HepG2 (cell line): ENCODE measurements at regions not wholly inside any gene's neighbourhood (a gene's known extent, or its start where the extent isn't known, plus 50 kb on each side); places are given as distances from the start of the nearest gene placed in this dataset.

ENCODE experiments used
- ATAC-seq: fragments of 200-7000 bp; cut with Tn5 transposase; 3 replicates; pipeline ENCODE4 v1.9.1; 2020; ENCODE audit warnings: mild to moderate bottlenecking, moderate library complexity
- BruUV-seq: library from RNA; stranded (reverse); fragments of 400-500 nt; replicated peaks from 2 replicates; lab custom pipeline; 2021; lab: Mats Ljungman, UMichigan
- CTCF ChIA-PET: fragments of 300-600 bp; formaldehyde crosslinking; extraction: SDS; loops from one replicate; lab custom pipeline; 2021; ENCODE audit warnings: low total read pairs, inconsistent platforms, low intra/inter-chr PET ratio; lab: Yijun Ruan, JAX
- POLR2A ChIA-PET: fragments of 350-600 bp; sonication (Branson Sonifier 250); formaldehyde crosslinking; loops from one replicate; lab custom pipeline; 2020; ENCODE audit warnings: antibody characterized with exemption, inconsistent platforms; lab: Yijun Ruan, JAX
- DNase-seq: peaks from one replicate; pipeline ENCODE4 v3.0.0-alpha.2; 2015; ENCODE audit warnings: low spot score
- FAIRE-seq: peaks from 3 replicates; lab custom pipeline; 2011; peaks lifted over from hg19 to GRCh38; lab: Jason Lieb, UNC
- H2AFZ ChIP-seq: one replicate; pipeline ENCODE4 v1.6.1; 2011; ENCODE audit warnings: low read length, inconsistent platforms
- H3K27ac ChIP-seq: fragments of 300-600 bp; 3 replicates; pipeline ENCODE4 v1.8.0; 2011; ENCODE audit warnings: mixed run types, mild to moderate bottlenecking, mixed read lengths, low read length, inconsistent platforms; ENCODE audit not compliant: insufficient read depth; ENCODE audit errors: extremely low read length
- H3K27me3 ChIP-seq, 2 experiments: fragments of 200-600 bp in 1 of 2; 2 replicates in 1 of 2; 3 replicates in 1 of 2; pipeline versions ENCODE4 v1.6.0 to v1.8.0; 2011; ENCODE audit warnings: low read length in 2 of 2, mild to moderate bottlenecking in 2 of 2, moderate library complexity in 2 of 2, inconsistent platforms in 1 of 2; ENCODE audit not compliant: insufficient read depth in 2 of 2, control insufficient read depth in 1 of 2
- H3K36me3 ChIP-seq, 2 experiments: fragments of 200-600 bp in 1 of 2; replicated peaks in 1 of 2; 2 replicates in 1 of 2; 3 replicates in 1 of 2; pipeline versions ENCODE4 v1.5.1 to v1.8.0; 2011; ENCODE audit warnings: low read length in 2 of 2, inconsistent platforms in 1 of 2; ENCODE audit not compliant: insufficient read depth in 2 of 2, control insufficient read depth in 1 of 2
- H3K4me1 ChIP-seq: 2 replicates; pipeline ENCODE4 v1.5.1; 2012; ENCODE audit warnings: low read length, inconsistent platforms; ENCODE audit not compliant: insufficient read depth
- H3K4me2 ChIP-seq: 2 replicates; pipeline ENCODE4 v1.6.0; 2011; ENCODE audit warnings: low read depth, low read length, inconsistent platforms
- H3K4me3 ChIP-seq, 3 experiments: fragments of 200-600 bp in 1 of 3; sonication (generic), shearing (Covaris generic) in 1 of 3; replicated peaks in 1 of 3; 2 replicates each; pipeline ENCODE4 v1.5.1; 2011 to 2016; ENCODE audit warnings: low read length in 3 of 3, inconsistent platforms in 2 of 3, low read depth in 2 of 3, mild to moderate bottlenecking in 2 of 3, control low read depth in 1 of 3, mixed read lengths in 1 of 3; ENCODE audit not compliant: insufficient read depth in 1 of 3
- H3K79me2 ChIP-seq: one replicate; pipeline ENCODE4 v1.6.1; 2011; ENCODE audit warnings: low read length, inconsistent platforms; ENCODE audit not compliant: insufficient read depth
- H3K9ac ChIP-seq: 2 replicates; pipeline ENCODE4 v1.6.0; 2011; ENCODE audit warnings: mild to moderate bottlenecking, low read depth, low read length, inconsistent platforms; ENCODE audit not compliant: insufficient read depth
- H3K9me3 ChIP-seq: 2 replicates; pipeline ENCODE4 v1.5.1; 2012; ENCODE audit warnings: mild to moderate bottlenecking, low read length
- H4K20me1 ChIP-seq: 2 replicates; pipeline ENCODE4 v1.6.0; 2011; ENCODE audit warnings: inconsistent platforms, mild to moderate bottlenecking, low read length, moderate library complexity; ENCODE audit not compliant: insufficient read depth
- ARNTL ChIP-seq: sonication (generic); formaldehyde crosslinking; IDR thresholded peaks from 2 replicates; pipeline ENCODE4 v1.4.0; 2020; ENCODE audit warnings: mild to moderate bottlenecking, missing genetic modification reagents
- CEBPB ChIP-seq: IDR thresholded peaks from 2 replicates; pipeline ENCODE4 v1.6.1; 2011; ENCODE audit warnings: low read depth, low read length, improper control_type of control experiment, borderline replicate concordance
- CENPX ChIP-seq: sonication (generic); formaldehyde crosslinking; IDR thresholded peaks from 2 replicates; pipeline ENCODE4 v1.9.0; 2021; ENCODE audit warnings: mild to moderate bottlenecking, missing genetic modification reagents, moderate library complexity
- KDM5B ChIP-seq: sonication (generic); formaldehyde crosslinking; IDR thresholded peaks from 2 replicates; pipeline ENCODE4 v1.4.0; 2020; ENCODE audit warnings: missing genetic modification reagents, mild to moderate bottlenecking, borderline replicate concordance
- LCORL ChIP-seq, 2 experiments: fragments of 450-650 bp in 1 of 2; sonication (generic) in 1 of 2; formaldehyde crosslinking in 1 of 2; IDR thresholded peaks; 2 replicates each; pipeline versions ENCODE4 v1.5.0 to v1.6.1; 2017 to 2020; ENCODE audit warnings: antibody characterized with exemption in 1 of 2, missing genetic modification reagents in 1 of 2
- MEIS1 ChIP-seq: sonication (generic); formaldehyde crosslinking; IDR thresholded peaks from 2 replicates; pipeline ENCODE4 v1.9.0; 2021; ENCODE audit warnings: mild to moderate bottlenecking, missing genetic modification reagents, moderate library complexity, borderline replicate concordance
- MTA3 ChIP-seq: sonication (generic); formaldehyde crosslinking; IDR thresholded peaks from 2 replicates; pipeline ENCODE4 v1.4.0; 2020; ENCODE audit warnings: missing genetic modification reagents
- RFXANK ChIP-seq: IDR thresholded peaks from 2 replicates; pipeline ENCODE4 v1.6.1; 2016
- SOX5 ChIP-seq: IDR thresholded peaks from 2 replicates; pipeline ENCODE4 v1.6.1; 2016; ENCODE audit warnings: borderline replicate concordance
- SP4 ChIP-seq: sonication (generic); formaldehyde crosslinking; IDR thresholded peaks from 2 replicates; pipeline ENCODE4 v1.8.1; 2023; ENCODE audit warnings: mild to moderate bottlenecking, missing genetic modification reagents
- ZBTB20 ChIP-seq: sonication (generic); formaldehyde crosslinking; IDR thresholded peaks from 2 replicates; pipeline ENCODE4 v1.8.1; 2023; ENCODE audit warnings: missing genetic modification reagents, low read depth, mild to moderate bottlenecking, borderline replicate concordance
- ZNF282 ChIP-seq: fragments of 450-650 bp; IDR thresholded peaks from 2 replicates; pipeline ENCODE4 v1.6.1; 2018; ENCODE audit not compliant: partially characterized antibody
- ZNF296 ChIP-seq: sonication (generic); formaldehyde crosslinking; conservative IDR thresholded peaks from 2 replicates; pipeline ENCODE4 v1.5.0; 2020; ENCODE audit warnings: mild to moderate bottlenecking, missing genetic modification reagents
- ZNF331 ChIP-seq: sonication (generic); formaldehyde crosslinking; IDR thresholded peaks from 2 replicates; pipeline ENCODE4 v1.4.0; 2020; ENCODE audit warnings: missing genetic modification reagents
- ZNF354B ChIP-seq: sonication (generic); formaldehyde crosslinking; IDR thresholded peaks from 2 replicates; pipeline ENCODE4 v1.8.0; 2022; ENCODE audit warnings: mild to moderate bottlenecking, missing genetic modification reagents
- ZNF451 ChIP-seq: sonication (generic); formaldehyde crosslinking; IDR thresholded peaks from 2 replicates; pipeline ENCODE4 v1.5.0; 2020; ENCODE audit warnings: mild to moderate bottlenecking, missing genetic modification reagents
- ZNF460 ChIP-seq: sonication (generic); formaldehyde crosslinking; IDR thresholded peaks from 2 replicates; pipeline ENCODE4 v1.5.1; 2020; ENCODE audit warnings: missing genetic modification reagents, mild to moderate bottlenecking, borderline replicate concordance
- ZNF530 ChIP-seq: sonication (generic); formaldehyde crosslinking; IDR thresholded peaks from 2 replicates; pipeline ENCODE4 v1.5.0; 2020; ENCODE audit warnings: low read depth, mild to moderate bottlenecking, missing genetic modification reagents
- ZNF543 ChIP-seq: sonication (generic); formaldehyde crosslinking; IDR thresholded peaks from 2 replicates; pipeline ENCODE4 v1.4.0; 2020; ENCODE audit warnings: mild to moderate bottlenecking, missing genetic modification reagents
- ZNF672 ChIP-seq: sonication (generic); formaldehyde crosslinking; IDR thresholded peaks from 2 replicates; pipeline ENCODE4 v1.8.1; 2022; ENCODE audit warnings: missing genetic modification reagents
- ZNF773 ChIP-seq: sonication (generic); formaldehyde crosslinking; IDR thresholded peaks from 2 replicates; pipeline ENCODE4 v1.4.0; 2020; ENCODE audit warnings: missing genetic modification reagents, borderline replicate concordance
- ZSCAN21 ChIP-seq: sonication (generic); formaldehyde crosslinking; IDR thresholded peaks from 2 replicates; pipeline ENCODE4 v1.8.0; 2022; ENCODE audit warnings: mild to moderate bottlenecking, missing genetic modification reagents, moderate library complexity, borderline replicate concordance
- WGBS: methylation state at CpG from one replicate; pipeline ENCODE4 v1.1.6; 2017; ENCODE audit warnings: low lambda C conversion rate; 5-methylcytosine and 5-hydroxymethylcytosine counted together
- in situ Hi-C: cut with HindIII; loops from 2 replicates; pipeline ENCODE4 v1.10.0; 2017; ENCODE audit warnings: low pct_unique_long_range_greater_than_20kb; ENCODE audit not compliant: extremely low pct_ligation_motif_present
- intact Hi-C: fragments of 100-400 bp; cut with micrococcal nuclease; formaldehyde crosslinking; loops from one replicate; pipeline ENCODE4 v1.10.0; 2022; ENCODE audit not compliant: unreplicated experiment
- TF ChIP-seq, protein P1 (sequence below): sonication (generic); formaldehyde crosslinking; IDR thresholded peaks from 2 replicates; pipeline ENCODE4 v1.8.1; 2023; ENCODE audit warnings: missing genetic modification reagents, inconsistent platforms, borderline replicate concordance
- TF ChIP-seq, protein P2 (sequence below): sonication (generic); formaldehyde crosslinking; IDR thresholded peaks from 2 replicates; pipeline ENCODE4 v1.5.1; 2020; ENCODE audit warnings: mild to moderate bottlenecking, missing genetic modification reagents, moderate library complexity
- TF ChIP-seq, protein P3 (sequence below): sonication (generic); formaldehyde crosslinking; IDR thresholded peaks from 2 replicates; pipeline ENCODE4 v1.4.0; 2020; ENCODE audit warnings: missing genetic modification reagents

GRCh38 chr17:71881581-71881980, 239.2 kb upstream of the SOX9 start:
- no peak for FAIRE-seq
- BruUV-seq, result no TSS peak

DNA sequence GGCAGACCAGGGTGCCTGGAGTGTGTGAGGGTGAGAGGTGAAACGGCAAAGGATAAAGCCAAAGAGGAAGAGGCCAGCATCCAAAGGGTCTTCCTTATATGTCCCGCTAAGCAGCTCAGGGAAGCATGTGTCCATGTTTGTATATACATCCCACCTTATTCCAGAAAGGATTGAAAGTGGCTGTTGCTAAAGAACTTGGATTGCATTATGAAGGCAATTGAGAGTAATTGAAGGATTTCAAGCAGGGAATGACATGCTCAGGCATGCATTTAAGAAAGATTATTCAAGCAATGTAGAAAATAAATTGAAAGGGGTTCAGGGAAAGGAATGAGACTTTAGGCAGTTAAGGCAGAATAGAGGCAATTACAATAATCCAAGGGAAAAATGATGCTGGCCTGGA, 237.6 kb upstream of the SOX9 start:
- Histone ChIP-seq H3K36me3 (no peaks in the 10 kb centered on the region), H3K79me2 (no peaks in the 10 kb centered on the region), H2AFZ (no peak overlapping the region), H3K27me3 (no peaks in the 10 kb centered on the region), H3K9me3 (no peaks in the 10 kb centered on the region), H3K4me2 (no peak overlapping the region), H3K27ac (no peak overlapping the region), H3K4me1 (no peaks in the 10 kb centered on the region), H4K20me1 (no peaks in the 10 kb centered on the region), H3K9ac (no peak overlapping the region), H3K4me3 (no peak overlapping the region)
- WGBS, result 20% methylated on average over 2 of the region's 2 CpGs
- POLR2A ChIA-PET, result no interaction called here
- BruUV-seq, result no TSS peak
- CTCF ChIA-PET, result no interaction called here
- intact Hi-C loops, result no loop called here
- ATAC-seq, result no peak
- in situ Hi-C loops, result no loop called here
- DNase-seq, result no peak
- no peak for FAIRE-seq
- TF ChIP-seq MEIS1 (no peak), ZNF354B (CRISPR knock-in tag) (no peak), ZNF530 (no peak), KDM5B (CRISPR knock-in tag) (no peak)
- TF ChIP-seq, protein P1, sequence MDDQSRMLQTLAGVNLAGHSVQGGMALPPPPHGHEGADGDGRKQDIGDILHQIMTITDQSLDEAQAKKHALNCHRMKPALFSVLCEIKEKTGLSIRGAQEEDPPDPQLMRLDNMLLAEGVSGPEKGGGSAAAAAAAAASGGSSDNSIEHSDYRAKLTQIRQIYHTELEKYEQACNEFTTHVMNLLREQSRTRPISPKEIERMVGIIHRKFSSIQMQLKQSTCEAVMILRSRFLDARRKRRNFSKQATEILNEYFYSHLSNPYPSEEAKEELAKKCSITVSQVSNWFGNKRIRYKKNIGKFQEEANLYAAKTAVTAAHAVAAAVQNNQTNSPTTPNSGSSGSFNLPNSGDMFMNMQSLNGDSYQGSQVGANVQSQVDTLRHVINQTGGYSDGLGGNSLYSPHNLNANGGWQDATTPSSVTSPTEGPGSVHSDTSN (CRISPR knock-in tag), result no peak
- TF ChIP-seq, protein P2, sequence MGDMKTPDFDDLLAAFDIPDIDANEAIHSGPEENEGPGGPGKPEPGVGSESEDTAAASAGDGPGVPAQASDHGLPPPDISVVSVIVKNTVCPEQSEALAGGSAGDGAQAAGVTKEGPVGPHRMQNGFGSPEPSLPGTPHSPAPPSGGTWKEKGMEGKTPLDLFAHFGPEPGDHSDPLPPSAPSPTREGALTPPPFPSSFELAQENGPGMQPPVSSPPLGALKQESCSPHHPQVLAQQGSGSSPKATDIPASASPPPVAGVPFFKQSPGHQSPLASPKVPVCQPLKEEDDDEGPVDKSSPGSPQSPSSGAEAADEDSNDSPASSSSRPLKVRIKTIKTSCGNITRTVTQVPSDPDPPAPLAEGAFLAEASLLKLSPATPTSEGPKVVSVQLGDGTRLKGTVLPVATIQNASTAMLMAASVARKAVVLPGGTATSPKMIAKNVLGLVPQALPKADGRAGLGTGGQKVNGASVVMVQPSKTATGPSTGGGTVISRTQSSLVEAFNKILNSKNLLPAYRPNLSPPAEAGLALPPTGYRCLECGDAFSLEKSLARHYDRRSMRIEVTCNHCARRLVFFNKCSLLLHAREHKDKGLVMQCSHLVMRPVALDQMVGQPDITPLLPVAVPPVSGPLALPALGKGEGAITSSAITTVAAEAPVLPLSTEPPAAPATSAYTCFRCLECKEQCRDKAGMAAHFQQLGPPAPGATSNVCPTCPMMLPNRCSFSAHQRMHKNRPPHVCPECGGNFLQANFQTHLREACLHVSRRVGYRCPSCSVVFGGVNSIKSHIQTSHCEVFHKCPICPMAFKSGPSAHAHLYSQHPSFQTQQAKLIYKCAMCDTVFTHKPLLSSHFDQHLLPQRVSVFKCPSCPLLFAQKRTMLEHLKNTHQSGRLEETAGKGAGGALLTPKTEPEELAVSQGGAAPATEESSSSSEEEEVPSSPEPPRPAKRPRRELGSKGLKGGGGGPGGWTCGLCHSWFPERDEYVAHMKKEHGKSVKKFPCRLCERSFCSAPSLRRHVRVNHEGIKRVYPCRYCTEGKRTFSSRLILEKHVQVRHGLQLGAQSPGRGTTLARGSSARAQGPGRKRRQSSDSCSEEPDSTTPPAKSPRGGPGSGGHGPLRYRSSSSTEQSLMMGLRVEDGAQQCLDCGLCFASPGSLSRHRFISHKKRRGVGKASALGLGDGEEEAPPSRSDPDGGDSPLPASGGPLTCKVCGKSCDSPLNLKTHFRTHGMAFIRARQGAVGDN (CRISPR knock-in tag), result no peak
- TF ChIP-seq, protein P3, sequence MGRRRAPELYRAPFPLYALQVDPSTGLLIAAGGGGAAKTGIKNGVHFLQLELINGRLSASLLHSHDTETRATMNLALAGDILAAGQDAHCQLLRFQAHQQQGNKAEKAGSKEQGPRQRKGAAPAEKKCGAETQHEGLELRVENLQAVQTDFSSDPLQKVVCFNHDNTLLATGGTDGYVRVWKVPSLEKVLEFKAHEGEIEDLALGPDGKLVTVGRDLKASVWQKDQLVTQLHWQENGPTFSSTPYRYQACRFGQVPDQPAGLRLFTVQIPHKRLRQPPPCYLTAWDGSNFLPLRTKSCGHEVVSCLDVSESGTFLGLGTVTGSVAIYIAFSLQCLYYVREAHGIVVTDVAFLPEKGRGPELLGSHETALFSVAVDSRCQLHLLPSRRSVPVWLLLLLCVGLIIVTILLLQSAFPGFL, result no peak

More at GRCh38 chr17:71881581-71881980, 239.2 kb upstream of the SOX9 start:
- intact Hi-C loops, result no loop called here
- H3K9me3 ChIP-seq, result no peaks in the 10 kb centered on the region
- POLR2A ChIA-PET, result no interaction called here
- H3K79me2 ChIP-seq, result no peaks in the 10 kb centered on the region
- H3K36me3 ChIP-seq, result no peaks in the 10 kb centered on the region
- DNase-seq (no peak), ATAC-seq (no peak)
- no peaks in the 10 kb centered on the region for H3K4me1 ChIP-seq
- H3K4me2 ChIP-seq, result no peak overlapping the region
- TF ChIP-seq ARNTL (CRISPR knock-in tag) (no peak), ZNF460 (CRISPR knock-in tag) (no peak), MTA3 (CRISPR knock-in tag) (no peak), ZNF773 (CRISPR knock-in tag) (no peak), SP4 (CRISPR knock-in tag) (no peak), ZNF296 (CRISPR knock-in tag) (no peak), LCORL (IDR thresholded peaks at IDR 0.05) (no peak), LCORL (CRISPR knock-in tag; IDR thresholded peaks at IDR 0.05) (no peak), ZNF672 (no peak), ZNF451 (CRISPR knock-in tag) (no peak), CEBPB (no peak), CENPX (CRISPR knock-in tag) (no peak), ZNF543 (CRISPR knock-in tag) (no peak), ZNF331 (no peak), ZSCAN21 (CRISPR knock-in tag) (no peak), SOX5 (no peak), ZBTB20 (CRISPR knock-in tag) (no peak), ZNF282 (no peak), RFXANK (CRISPR knock-in tag) (no peak)
- no peak overlapping the region for H3K27ac ChIP-seq
- H3K4me3 ChIP-seq, result no peak overlapping the region
- no peaks in the 10 kb centered on the region for H4K20me1 ChIP-seq
- CTCF ChIA-PET, result no interaction called here
- no peak overlapping the region for H2AFZ ChIP-seq
- in situ Hi-C loops, result no loop called here
- H3K27me3 ChIP-seq, result no peaks in the 10 kb centered on the region
- 24% methylated on average over 2 of the region's 2 CpGs for WGBS
- no peak overlapping the region for H3K9ac ChIP-seq
